GM19467 (cell line): ENCODE measurements at regions not wholly inside any gene's neighbourhood (a gene's known extent, or its start where the extent isn't known, plus 50 kb on each side); places are given as distances from the start of the nearest gene placed in this dataset.
"Not testable (repeated sequence)": the region's sequence is repeated elsewhere in the genome, so short reads cannot be mapped to it uniquely, and the experiment has no call there.

ENCODE experiments used
- ATAC-seq: cut with Tn5 transposase; IDR thresholded peaks from one replicate; pipeline ENCODE4 v1.9.1; 2021; ENCODE audit warnings: mild to moderate bottlenecking, moderate library complexity; ENCODE audit not compliant: unreplicated experiment

DNA sequence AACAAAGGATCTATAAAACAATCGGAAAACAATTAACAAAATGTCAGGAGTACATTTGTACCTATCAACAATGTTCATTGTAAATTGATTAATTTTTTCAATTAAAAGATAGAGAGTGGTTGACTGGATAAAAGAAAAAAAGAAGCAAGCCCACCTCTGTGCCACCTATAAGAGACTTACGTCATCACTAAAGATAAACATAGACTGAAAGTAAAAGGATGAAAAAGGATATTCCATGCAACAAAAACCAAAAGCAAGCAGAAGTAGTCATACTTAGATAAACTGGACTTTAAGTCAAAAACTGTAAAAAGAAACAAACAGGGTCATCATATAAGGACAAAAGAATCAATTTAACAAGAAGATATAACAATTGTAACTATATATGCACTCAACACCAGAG, 197.4 kb downstream of the RASEF start:
- no peak for ATAC-seq

DNA sequence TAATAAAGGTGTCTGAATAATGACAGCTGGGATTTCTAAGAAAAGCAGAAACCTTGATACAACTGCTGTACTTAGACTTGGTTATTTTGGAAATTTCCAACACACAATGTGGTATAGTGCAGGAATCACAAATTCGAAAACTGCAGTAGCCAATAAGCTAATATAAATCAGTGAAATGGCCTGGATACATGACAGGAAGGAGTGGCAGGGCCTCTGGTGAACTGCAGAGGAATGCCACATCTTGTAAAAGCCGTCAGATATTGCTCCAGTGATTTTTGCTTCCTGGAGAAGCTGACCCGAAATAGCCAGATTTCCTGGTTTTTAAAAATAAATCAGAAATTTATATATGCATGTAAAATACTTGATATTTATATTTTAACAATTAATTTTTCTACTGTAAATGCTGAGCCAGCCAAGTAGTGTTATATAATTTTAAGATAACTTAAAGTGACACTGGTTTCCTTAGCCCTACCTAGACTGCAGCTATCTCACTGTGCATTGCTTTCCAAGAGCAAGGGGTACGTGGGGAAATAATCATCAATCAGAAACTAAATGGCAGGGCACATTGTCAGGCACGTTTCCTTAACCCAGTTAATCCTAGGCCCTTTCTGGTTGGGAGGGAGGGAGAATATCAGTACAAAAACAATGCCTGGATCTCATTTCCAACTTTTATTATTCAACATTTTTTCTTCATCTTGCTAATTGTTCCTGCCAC, 182.4 kb downstream of the RASEF start:
- ATAC-seq = no peak

DNA sequence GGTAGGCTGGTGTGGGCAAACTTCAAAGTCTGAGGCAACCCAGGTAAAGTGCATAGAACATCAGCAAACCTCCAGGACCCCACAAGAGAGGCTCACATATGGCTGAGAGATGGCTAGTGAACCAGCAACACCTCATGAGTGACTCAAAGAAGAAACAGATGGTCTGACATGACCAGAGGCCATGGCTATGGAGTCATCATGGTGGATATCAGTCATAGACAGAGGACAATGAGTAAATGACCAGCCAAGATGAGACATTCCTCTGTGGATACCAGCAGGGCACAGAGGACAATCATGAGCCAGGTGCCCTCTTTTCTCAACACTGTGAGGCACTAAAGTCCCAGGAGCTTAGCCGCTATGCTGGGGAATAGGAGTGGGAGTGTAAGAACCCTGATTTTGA, 180.8 kb downstream of the RASEF start:
- ATAC-seq = no peak

DNA sequence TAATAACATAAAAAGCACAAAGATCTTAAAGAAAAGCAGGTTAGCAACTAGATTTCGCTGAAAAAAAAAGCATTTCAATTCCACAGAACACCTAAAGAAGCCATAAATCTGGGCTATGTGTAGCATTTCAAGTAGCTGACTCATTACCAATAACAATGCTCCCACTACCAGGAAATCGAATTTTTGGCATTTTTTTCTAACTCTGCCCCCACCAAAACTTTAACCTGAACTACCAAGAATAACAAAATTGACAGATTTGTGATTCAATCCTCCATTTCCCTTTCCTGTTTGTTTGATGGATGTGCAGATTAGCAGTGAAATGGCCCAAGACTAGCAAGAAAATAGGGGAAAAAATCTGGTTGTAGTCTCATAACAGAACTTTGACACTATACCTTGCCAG, 180.2 kb downstream of the RASEF start:
- no peak for ATAC-seq

DNA sequence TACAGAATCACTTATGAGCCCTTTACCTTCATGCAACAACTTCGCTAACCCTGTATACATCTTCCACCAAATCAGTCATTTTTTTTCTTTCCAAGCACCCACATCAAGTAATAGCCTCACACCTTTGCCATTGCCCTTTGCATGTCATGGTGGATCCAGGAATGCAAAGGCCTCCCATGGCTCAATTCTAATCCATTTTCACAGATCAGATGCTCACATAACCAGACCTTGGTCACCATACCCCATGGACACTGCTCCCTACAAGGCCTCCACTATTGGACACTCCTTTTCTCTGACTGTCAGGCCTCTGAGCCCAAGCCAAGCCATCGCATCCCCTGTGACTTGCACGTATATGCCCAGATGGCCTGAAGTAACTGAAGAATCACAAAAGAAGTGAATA, 179.5 kb downstream of the RASEF start:
- no peak for ATAC-seq

DNA sequence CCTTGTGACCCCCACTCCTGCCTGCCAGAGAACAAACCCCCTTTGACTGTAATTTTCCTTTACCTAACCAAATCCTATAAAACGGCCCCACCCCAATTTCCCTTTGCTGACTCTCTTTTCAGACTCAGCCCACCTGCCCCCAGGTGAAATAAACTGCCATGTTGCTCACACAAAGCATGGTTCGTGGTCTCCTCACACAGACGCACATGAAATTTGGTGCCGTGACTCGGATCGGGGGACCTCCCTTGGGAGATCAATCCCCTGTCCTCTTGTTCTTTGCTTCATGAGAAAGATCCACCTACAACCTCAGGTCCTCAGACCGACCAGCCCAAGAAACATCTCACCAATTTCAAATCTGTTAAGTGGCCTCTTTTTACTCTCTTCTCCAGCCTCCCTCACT, 179.0 kb downstream of the RASEF start:
- ATAC-seq = not testable (repeated sequence)

DNA sequence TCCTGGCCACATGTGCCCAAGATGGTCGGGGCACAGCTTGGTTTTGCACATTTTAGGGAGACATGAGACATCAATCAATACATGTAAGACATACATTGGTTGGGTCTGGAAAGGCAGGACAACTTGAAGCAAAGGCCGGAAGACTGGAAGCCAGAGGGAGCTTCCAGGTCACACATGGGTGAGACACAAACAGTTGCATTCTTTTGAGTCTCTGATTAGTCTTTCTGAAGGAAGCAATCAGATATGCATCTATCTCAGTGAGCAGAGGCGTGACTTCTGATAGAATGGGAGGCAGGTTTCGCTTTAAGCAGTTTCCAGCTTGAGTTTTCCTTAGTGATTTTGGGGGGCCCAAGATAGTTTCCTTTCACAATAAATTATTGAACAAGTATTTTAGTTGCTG, 172.5 kb downstream of the RASEF start:
- ATAC-seq = no peak

DNA sequence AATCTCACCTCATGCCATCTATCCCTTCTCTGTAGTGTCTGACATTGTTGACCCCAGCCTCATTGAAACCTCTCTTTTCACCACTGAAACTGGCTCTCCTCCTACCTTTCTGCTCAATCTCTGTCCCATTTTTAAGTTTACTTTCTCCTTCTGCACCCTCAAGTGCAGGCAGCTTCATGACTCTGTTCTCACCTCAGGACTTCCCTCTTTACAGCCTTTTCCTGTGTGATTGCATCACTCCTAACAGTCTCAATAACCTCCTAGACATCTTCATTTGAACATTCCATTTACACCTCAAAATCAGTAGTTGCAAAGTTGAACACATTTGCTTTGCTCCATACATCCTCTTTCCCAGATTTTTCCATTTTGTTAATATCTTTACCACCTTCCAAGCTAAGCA, 172.1 kb downstream of the RASEF start:
- no peak for ATAC-seq

DNA sequence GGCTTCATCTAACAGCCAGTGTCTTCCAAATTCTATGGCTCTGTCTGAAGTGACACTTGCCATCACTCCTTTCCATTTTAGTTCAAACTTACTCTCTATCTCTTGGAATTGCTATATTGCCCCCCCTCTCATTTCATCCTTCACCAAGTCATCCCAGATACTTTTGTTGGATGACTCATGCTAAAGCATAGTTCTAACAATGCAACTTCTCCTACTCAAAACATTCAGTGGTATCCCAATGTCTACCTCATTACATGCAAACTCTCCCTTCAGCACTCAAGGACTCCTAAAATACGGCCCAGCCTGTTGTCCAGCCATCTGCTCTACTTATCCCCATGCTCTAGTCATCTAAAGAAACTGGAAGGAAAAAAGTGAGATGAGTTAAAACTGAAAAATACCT, 171.6 kb downstream of the RASEF start:
- ATAC-seq = no peak

DNA sequence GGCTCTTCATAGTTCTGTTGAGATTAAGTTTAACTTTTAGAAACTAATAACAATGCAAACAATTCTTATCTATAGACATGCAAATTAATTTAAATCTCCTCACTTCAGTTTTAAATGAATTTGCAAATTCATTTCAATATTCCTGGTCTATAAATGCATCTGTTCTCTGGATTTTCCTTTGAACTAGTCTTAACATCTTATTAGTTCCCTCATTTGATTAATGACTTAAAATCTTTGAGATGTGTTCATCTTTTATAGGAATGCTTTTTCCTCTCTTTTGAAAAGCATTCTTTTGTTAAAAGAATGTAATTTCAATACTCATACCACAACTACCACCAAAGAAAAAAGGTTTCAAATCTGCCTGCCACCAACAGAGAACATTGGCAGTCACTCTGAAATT, 169.4 kb downstream of the RASEF start:
- ATAC-seq = no peak

DNA sequence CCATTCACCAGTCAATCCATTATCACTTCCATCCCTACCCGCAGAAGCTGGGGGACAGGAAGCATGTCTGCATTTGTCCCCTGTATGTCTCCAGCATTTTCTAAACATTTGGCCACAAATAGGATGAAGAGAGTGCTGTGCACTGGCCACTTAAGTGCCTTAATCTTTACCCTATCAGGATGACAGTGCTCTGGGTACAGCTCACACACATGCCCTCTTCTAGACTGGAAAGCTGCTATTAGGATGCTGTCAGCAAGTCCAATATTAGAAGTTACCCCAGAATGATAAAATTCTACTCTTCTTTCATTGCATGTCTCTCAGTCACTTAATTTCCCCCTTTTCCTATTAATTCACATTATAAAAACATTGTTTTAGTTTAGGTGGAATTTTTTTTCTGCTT, 168.4 kb downstream of the RASEF start:
- ATAC-seq = no peak

DNA sequence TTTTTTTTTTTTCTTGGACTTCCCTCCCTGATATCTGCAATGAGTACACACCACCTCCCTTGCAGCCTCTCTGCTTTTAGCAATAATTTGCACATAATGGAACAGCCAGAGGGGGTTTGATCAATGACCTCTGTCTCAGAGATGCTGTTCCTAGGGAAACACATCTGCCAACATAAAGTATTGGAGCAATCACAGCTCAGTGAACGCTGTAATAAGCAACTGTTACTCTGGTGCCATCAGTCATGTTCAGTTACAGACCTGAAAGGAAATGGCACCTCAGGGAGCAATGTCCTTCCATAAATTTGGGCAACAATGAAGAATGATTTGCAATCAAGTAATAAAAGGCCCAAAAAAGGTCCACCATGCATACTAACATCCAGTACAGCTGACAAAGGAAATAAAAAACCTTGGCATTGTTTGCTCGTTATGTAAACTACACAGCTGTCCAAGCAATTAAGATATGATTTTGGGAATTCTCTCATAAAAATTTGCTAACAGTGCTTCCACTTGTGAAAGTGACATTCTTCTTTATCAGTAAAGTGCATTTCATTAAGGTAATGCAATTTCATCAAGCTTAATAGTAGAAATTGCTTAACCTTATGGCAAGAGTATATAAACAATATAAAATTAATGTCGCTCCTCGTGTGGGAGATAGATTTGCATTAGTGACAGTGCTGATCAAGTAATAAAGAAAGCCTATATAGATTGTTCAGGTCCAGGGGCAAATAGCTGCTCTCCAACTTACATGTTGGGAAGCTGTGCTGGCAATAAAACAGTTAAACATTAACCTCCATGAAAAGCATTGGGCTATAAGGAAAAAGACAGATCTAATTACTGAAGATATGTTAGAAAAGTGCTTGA, 167.8 kb downstream of the RASEF start:
- ATAC-seq = no peak

DNA sequence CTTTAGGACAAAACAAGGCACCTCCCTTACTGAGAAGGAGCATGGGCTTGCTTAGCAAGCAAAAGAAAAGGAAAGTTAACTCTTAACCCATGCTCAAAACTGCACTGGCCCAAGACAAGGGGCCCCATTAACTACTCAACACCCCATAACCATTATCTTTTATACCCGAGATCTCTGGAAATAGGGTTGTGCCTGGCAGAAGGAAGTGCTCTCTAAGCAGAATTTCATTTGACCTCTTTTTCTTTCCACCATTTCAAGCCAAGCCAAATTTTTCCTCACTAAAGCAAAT, 167.2 kb downstream of the RASEF start:
- ATAC-seq = no peak

DNA sequence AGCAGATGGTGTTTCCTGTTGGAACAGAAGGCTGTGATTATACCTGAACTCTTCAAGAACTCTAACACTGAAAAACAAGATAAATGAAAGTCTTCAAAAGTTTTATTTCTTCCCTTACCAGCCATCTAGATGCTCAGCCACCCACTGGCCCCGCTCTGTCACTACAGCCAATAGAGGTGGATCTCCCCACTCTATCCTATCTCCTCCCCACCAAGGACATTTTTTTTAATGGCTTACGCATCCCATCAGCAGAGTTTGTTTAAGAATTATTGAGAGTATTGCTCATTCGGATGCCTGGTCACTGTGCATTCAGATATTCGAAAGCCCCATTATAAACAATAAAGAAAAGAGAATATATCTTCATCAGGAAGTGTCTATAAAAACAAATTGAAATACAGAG, 159.4 kb downstream of the RASEF start:
- no peak for ATAC-seq

DNA sequence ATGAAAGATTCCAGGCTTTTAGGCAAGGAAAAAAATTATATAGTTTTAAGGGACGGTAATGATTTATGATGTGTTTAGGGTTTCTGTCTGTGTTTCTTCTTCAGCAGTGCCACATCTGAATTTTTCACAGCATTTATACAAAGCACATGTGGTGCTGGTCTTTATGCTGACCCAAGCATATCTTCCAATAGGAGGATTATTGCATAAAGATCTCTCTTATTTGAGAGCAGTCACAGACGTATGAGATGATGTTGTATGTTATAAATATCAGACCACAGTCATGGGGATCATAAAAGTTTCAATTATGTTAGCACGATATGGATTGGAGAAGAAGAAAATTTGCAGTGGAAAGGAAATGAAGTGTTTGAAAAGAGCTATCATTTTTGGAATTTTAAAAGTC, 150.9 kb downstream of the RASEF start:
- ATAC-seq = no peak

DNA sequence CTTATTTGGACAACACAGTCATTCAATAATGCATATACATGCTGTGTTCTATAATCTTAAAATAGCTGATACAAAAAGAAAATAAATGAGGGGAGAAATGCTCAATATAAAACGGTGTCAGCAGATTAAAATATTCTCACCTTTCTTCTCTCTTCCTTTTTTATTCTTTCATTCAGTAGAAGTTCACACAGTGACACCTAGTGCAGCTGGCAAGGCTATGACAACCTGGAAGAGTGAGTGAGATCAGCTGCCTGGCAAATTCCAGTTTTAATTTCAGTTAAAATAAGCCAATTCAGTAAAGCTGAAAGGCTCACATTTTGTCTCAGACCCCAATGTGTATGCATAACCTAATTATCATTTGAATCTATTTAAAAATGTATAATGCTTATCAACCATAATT, 150.3 kb downstream of the RASEF start:
- ATAC-seq = no peak

DNA sequence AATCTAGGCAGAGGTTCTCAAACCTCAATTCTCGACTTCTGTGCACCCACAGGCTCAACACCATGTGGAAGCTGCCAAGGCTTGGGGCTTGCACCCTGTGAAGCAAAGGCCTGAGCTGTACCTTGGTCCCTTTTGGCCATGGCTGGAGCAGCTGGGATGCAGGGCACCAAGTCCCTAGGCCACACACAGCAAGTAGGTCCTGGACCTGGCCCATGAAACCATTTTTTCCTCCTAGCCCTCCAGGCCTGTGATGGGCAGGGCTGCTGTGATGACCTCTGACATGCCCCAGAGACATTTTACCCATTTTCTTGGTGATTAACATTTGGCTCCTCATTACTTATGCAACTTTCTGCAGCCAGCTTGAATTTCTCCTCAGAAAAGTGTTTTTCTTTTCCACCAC, 146.7 kb downstream of the RASEF start:
- not testable (repeated sequence) for ATAC-seq

DNA sequence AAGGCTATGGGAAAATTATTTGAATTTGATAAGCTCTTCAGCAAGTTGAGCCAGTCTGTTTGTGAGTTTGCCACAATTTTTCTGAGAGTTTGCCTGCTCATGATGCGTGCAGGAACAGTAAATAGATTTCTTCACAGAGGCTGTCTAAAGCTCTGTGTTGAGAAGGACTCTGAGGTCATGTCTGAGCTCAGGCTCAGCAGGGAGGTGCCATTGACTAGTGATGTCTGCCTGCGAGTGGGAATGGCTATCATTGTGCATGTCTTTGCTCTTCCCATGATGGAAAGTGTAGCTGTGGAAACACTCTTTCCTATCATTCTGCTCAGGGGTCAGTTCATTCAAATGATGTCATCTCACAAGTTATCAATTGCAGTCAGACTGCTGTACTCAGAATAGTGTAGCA, 142.8 kb downstream of the RASEF start:
- no peak for ATAC-seq

DNA sequence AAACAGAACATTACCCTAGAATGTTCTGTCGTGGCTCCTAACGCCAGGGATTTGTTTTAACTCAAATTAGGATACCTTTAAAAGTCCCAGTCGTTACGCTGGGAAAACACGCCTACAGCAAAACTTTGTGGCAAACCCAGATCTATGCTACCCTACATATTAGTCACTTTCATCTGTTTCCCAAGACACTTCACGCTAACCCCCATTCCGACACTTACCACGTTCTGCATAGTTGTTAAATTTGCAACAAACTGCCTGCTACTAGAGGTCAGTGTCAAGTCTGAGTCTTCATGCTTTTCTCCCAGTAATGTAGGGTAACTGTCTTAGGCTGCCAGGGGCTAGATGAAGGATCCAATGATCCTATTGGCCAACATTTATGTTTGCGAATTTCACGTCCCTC, 140.3 kb downstream of the RASEF start:
- ATAC-seq = no peak

DNA sequence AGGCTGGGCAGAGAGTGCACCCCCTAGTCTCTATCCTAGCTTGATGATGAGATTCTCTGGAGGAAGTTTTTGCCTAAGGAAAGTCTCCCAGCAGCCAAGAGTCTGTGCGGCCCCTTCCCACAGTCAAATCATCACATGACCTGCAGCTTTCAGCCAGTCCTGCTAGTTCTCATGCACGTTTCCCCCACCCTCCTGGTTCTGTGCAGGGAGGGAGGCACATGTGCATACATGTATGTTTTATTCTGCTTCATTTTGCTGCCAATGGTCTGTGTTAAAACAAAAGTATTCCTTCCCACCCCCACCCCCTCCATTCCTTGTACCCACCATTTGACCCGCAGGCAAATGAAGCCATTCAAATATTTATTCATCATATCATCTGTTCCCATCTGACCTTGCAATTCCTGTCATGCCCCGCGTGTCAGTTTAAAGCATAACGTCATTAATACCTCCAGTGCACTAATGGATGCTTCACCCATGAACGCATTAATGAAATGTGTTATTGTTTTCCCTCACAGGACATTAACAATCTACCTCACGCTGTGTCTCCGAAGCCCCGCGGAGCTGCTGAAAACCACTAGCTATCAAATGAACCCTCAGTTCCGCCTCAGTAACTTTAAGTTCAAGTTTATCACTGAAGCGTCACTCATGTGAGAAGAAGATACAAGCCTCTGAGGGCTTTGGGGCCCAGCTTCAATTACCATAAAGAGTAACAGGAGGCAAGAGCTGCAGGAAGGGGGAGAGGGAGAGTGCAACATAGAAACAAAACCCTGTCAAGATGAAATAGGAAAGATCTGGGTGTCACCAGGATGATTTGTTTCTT, 139.6 kb downstream of the RASEF start:
- ATAC-seq = no peak

DNA sequence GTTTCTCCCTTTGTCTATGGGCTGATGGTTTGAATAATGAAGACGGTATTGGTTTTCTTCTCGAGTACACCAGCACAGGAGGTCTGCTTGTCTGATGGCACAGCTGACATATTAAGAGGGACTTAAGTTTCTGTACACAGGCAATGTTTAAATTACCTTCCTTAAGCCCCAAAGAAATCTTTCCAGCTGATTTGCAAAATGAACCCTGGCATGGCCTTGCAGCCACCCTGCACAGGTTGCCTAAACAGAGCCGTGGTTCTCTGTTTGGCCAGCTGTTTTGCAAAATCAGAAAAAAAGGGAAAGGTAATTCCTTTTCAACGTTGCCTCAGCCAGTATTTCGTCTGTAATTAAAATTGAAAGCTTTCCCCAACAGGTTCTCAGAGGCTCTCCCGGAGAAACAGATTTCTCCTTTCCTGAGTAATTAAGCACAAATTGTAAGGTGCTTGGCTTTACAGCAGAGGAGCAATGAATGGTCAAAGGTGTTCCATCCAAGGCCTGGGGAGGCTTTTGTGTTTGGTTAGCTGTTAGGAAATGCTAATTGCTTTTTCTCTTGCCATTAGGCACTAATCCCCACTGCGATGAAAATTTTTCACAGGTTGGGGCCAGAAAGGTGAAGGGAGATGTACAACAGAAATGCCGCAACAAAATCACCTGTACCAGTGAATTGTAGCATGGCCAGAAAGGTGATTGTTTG, 138.9 kb downstream of the RASEF start:
- no peak for ATAC-seq
